ENCODE measurements at regions not wholly inside any gene's neighbourhood (a gene's known extent, or its start where the extent isn't known, plus 50 kb on each side); places are given as distances from the start of the nearest gene placed in this dataset.

DNA sequence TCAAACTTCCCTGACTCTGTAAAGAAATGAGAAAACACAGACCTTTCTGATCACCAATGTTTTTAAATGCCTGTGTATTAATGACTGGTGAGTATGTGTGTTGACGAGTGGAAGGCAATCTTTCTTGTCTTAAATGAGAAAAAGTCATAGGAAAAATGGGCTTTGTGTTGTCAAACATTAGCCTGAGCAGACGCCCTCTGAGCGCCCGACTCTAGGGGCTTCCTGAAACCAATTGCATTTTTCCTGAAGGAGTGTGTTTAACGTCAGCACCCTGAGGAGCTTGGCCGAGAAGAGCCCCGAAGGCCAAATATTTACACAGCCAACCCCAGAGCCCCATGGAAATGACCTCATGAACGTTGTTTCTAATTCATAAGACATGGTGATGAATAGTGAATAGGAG lies 154.3 kb downstream of the PHF2 start:
- H3K36me3 ChIP-seq (ENCODE audit: control insufficient read depth, low read length), result no peaks in the 10 kb centered on the region
- H3F3A ChIP-seq (ENCODE audit: control insufficient read depth, insufficient read depth), result no peaks in the 10 kb centered on the region
- no peak overlapping the region for H3K27ac ChIP-seq (ENCODE audit: low read depth, low read length)
- peaks cover 9% of the 10 kb centered on the region; the same call in 1 of the 2 replicates for H3K9me3 ChIP-seq (ENCODE audit: control insufficient read depth, insufficient read depth, low read length)
- TF ChIP-seq, protein P1, sequence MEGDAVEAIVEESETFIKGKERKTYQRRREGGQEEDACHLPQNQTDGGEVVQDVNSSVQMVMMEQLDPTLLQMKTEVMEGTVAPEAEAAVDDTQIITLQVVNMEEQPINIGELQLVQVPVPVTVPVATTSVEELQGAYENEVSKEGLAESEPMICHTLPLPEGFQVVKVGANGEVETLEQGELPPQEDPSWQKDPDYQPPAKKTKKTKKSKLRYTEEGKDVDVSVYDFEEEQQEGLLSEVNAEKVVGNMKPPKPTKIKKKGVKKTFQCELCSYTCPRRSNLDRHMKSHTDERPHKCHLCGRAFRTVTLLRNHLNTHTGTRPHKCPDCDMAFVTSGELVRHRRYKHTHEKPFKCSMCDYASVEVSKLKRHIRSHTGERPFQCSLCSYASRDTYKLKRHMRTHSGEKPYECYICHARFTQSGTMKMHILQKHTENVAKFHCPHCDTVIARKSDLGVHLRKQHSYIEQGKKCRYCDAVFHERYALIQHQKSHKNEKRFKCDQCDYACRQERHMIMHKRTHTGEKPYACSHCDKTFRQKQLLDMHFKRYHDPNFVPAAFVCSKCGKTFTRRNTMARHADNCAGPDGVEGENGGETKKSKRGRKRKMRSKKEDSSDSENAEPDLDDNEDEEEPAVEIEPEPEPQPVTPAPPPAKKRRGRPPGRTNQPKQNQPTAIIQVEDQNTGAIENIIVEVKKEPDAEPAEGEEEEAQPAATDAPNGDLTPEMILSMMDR (IDR thresholded peaks at IDR 0.05; ENCODE audit: low read depth, low read length, poor library complexity, severe bottlenecking), result no peak
- TF ChIP-seq EZH2phosphoT487 (IDR thresholded peaks at IDR 0.05; ENCODE audit: borderline replicate concordance, low read length), result no peak
- no peaks in the 10 kb centered on the region for H3K27me3 ChIP-seq (ENCODE audit: control insufficient read depth, low read length)
- H4K20me1 ChIP-seq (ENCODE audit: control insufficient read depth, insufficient read depth, low read depth, low read length), result no peaks in the 10 kb centered on the region
- no peaks in the 10 kb centered on the region for H3K9me2 ChIP-seq (replicated peaks; ENCODE audit: control insufficient read depth, low read length)
- H3K79me2 ChIP-seq (ENCODE audit: control insufficient read depth, low read length), result no peaks in the 10 kb centered on the region
- no peak overlapping the region for H3K4me3 ChIP-seq (ENCODE audit: low read length)
- no peaks in the 10 kb centered on the region for H3K4me1 ChIP-seq (ENCODE audit: control insufficient read depth, low read length)
- no peak overlapping the region for H3K4me2 ChIP-seq (ENCODE audit: low read length)

DNA sequence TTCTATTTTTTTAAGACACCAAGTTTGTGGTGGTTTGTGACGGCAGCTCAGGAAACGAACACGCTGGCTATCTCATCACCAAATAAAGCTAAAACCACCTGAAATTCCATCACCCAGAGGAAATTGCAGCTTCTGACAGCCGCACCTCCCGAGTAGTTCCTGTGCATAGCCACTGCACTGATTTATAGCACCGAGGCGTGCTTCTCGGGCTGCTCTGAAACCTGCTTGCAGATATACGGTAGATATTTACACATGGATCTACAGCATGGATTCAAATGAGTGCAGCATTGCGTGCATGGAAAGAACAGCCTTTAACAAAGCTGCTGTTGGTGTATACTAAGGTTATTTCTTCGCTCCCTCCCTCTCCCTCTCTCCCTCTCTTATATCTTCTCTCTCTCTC lies 153.8 kb downstream of the PHF2 start:
- Histone ChIP-seq H3K79me2 (ENCODE audit: control insufficient read depth, low read length) (no peaks in the 10 kb centered on the region), H3K36me3 (ENCODE audit: control insufficient read depth, low read length) (no peaks in the 10 kb centered on the region), H3K27ac (ENCODE audit: low read depth, low read length) (no peak overlapping the region), H3K4me3 (ENCODE audit: low read length) (no peak overlapping the region), H4K20me1 (ENCODE audit: control insufficient read depth, insufficient read depth, low read depth, low read length) (no peaks in the 10 kb centered on the region), H3K4me1 (ENCODE audit: control insufficient read depth, low read length) (no peaks in the 10 kb centered on the region), H3K9me3 (ENCODE audit: control insufficient read depth, insufficient read depth, low read length) (peaks cover 9% of the 10 kb centered on the region; the same call in 1 of the 2 replicates), H3K27me3 (ENCODE audit: control insufficient read depth, low read length) (no peaks in the 10 kb centered on the region), H3K4me2 (ENCODE audit: low read length) (no peak overlapping the region), H3F3A (ENCODE audit: control insufficient read depth, insufficient read depth) (no peaks in the 10 kb centered on the region), H3K9me2 (replicated peaks; ENCODE audit: control insufficient read depth, low read length) (no peaks in the 10 kb centered on the region)
- TF ChIP-seq EZH2phosphoT487 (IDR thresholded peaks at IDR 0.05; ENCODE audit: borderline replicate concordance, low read length), result no peak
- TF ChIP-seq, protein P1 (IDR thresholded peaks at IDR 0.05; ENCODE audit: low read depth, low read length, poor library complexity, severe bottlenecking), result no peak

All from DOHH2 (cell line).